Gastroesophageal sphincter (tissue), 3 donors: ENCODE measurements at regions not wholly inside any gene's neighbourhood (a gene's known extent, or its start where the extent isn't known, plus 50 kb on each side); places are given as distances from the start of the nearest gene placed in this dataset.

Source experiments
- CTCF ChIP-seq, 4 experiments: fragments of 200-600 bp in 2 of 4; fragments of 450-650 bp in 2 of 4; sonication (generic) in 1 of 4; IDR thresholded peaks; one replicate each; pipeline ENCODE4 v1.5.1; 2017 to 2019; ENCODE audit warnings: antibody characterized with exemption in 4 of 4, mild to moderate bottlenecking in 2 of 4, moderate library complexity in 2 of 4
- POLR2AphosphoS5 ChIP-seq: sonication (generic); formaldehyde crosslinking; IDR thresholded peaks from one replicate; pipeline ENCODE4 v1.6.1; 2017; ENCODE audit warnings: antibody characterized with exemption

- TF ChIP-seq POLR2AphosphoS5 (no peak), CTCF (IDR thresholded peaks at IDR 0.05) (no peak)
Observed at GRCh38 chr4:94115687-94116086, 92.0 kb upstream of the SMARCAD1 start.
